Vagina (tissue), 2 donors: ENCODE measurements at regions not wholly inside any gene's neighbourhood (a gene's known extent, or its start where the extent isn't known, plus 50 kb on each side); places are given as distances from the start of the nearest gene placed in this dataset.
"Not testable (repeated sequence)": the region's sequence is repeated elsewhere in the genome, so short reads cannot be mapped to it uniquely, and the experiment has no call there.

ENCODE experiments used
- CTCF ChIP-seq, 3 experiments: fragments of 450-650 bp in 2 of 3; fragments of 200-600 bp in 1 of 3; sonication (generic) in 1 of 3; IDR thresholded peaks; one replicate each; pipeline ENCODE4 v1.5.1; 2017 to 2019; ENCODE audit warnings: antibody characterized with exemption in 3 of 3, mild to moderate bottlenecking in 2 of 3, moderate library complexity in 2 of 3
- POLR2A ChIP-seq, 2 donors: fragments of 450-650 bp; IDR thresholded peaks; one replicate each; pipeline ENCODE4 v1.6.1; 2017; ENCODE audit warnings: antibody characterized with exemption in 2 of 2, mild to moderate bottlenecking in 2 of 2, moderate library complexity in 2 of 2
- POLR2AphosphoS5 ChIP-seq, 2 donors: sonication (generic); formaldehyde crosslinking; IDR thresholded peaks; one replicate each; pipeline ENCODE4 v1.9.0; 2017; ENCODE audit warnings: antibody characterized with exemption in 2 of 2, mild to moderate bottlenecking in 2 of 2, low read depth in 1 of 2; ENCODE audit not compliant: insufficient read depth in 1 of 2

DNA sequence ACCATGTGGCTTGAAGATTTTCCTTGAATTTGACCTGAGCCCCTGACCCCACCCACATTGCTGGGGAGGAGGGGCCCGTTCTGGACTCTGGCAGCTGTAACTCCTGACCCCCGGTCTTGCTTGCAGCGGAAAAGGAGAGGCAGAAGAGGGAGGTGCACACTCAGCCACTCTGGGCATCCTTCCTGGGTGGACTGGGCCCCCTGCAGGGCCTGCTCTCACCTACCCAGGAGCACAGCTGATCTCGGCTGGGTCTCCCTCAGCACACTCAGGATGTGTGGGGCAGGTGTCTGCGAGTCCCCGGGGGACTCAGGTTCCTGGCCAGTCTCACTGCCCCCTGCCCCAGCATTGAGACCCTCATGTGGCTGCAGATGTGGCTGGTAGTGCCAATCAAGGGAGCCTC is 57.5 kb upstream of the ZNF267 start:
- TF ChIP-seq CTCF (IDR thresholded peaks at IDR 0.05); POLR2AphosphoS5 (IDR thresholded peaks at IDR 0.05; ENCODE audit: insufficient read depth in 1 of 2, low read depth in 1 of 2); POLR2A (IDR thresholded peaks at IDR 0.05): not testable (repeated sequence)
